Spleen (tissue), 11 donors: ENCODE measurements at regions not wholly inside any gene's neighbourhood (a gene's known extent, or its start where the extent isn't known, plus 50 kb on each side); places are given as distances from the start of the nearest gene placed in this dataset.

Source experiments
- DNase-seq: peaks from one replicate; pipeline ENCODE4 v3.0.0-alpha.2; 2020
- H3K27ac ChIP-seq, 8 donors: fragments of 200-600 bp; sonication (generic) in 7 of 8; 1 replicate in 4 of 8; 2 replicates in 4 of 8; pipeline versions ENCODE4 v1.5.0 to v1.8.0; 2016 to 2021; ENCODE audit warnings: inconsistent platforms in 4 of 8, mild to moderate bottlenecking in 4 of 8, moderate library complexity in 1 of 8
- H3K27me3 ChIP-seq, 7 donors: fragments of 200-600 bp; sonication (generic) in 6 of 7; replicated peaks in 1 of 7; 1 replicate in 4 of 7; 2 replicates in 3 of 7; pipeline versions ENCODE4 v1.5.0 to v1.8.0; 2016 to 2021; ENCODE audit warnings: inconsistent platforms in 3 of 7, mild to moderate bottlenecking in 1 of 7
- H3K36me3 ChIP-seq, 6 donors: fragments of 200-600 bp; sonication (generic) in 5 of 6; 1 replicate in 4 of 6; 2 replicates in 2 of 6; pipeline versions ENCODE4 v1.5.0 to v1.8.0; 2016 to 2021; ENCODE audit warnings: inconsistent platforms in 2 of 6
- H3K4me1 ChIP-seq, 6 donors: fragments of 200-600 bp; sonication (generic) in 5 of 6; 1 replicate in 3 of 6; 2 replicates in 3 of 6; pipeline versions ENCODE4 v1.5.0 to v1.8.0; 2016 to 2021; ENCODE audit warnings: inconsistent platforms in 3 of 6
- H3K4me3 ChIP-seq, 8 donors: fragments of 200-600 bp; sonication (generic) in 7 of 8; 1 replicate in 4 of 8; 2 replicates in 4 of 8; pipeline versions ENCODE4 v1.5.0 to v1.8.0; 2016 to 2021; ENCODE audit warnings: inconsistent platforms in 4 of 8, mild to moderate bottlenecking in 4 of 8, moderate library complexity in 2 of 8
- H3K9me3 ChIP-seq, 8 donors: fragments of 200-600 bp; sonication (generic) in 7 of 8; 1 replicate in 4 of 8; 2 replicates in 4 of 8; pipeline versions ENCODE4 v1.5.0 to v1.8.0; 2016 to 2021; ENCODE audit warnings: inconsistent platforms in 4 of 8
- CTCF ChIP-seq, 11 experiments: fragments of 200-600 bp in 7 of 11; fragments of 450-650 bp in 4 of 11; sonication (generic) in 4 of 11; IDR thresholded peaks in 8 of 11; conservative IDR thresholded peaks in 3 of 11; 1 replicate in 7 of 11; 2 replicates in 4 of 11; pipeline versions ENCODE4 v1.4.0 to v1.8.0; 2016 to 2021; ENCODE audit warnings: antibody characterized with exemption in 11 of 11, inconsistent platforms in 4 of 11, mild to moderate bottlenecking in 1 of 11
- POLR2A ChIP-seq, 3 donors: fragments of 450-650 bp; IDR thresholded peaks; one replicate each; pipeline ENCODE4 v1.5.1; 2017; ENCODE audit warnings: antibody characterized with exemption in 3 of 3, mild to moderate bottlenecking in 1 of 3
- POLR2AphosphoS5 ChIP-seq, 3 donors: sonication (generic); formaldehyde crosslinking; IDR thresholded peaks; one replicate each; pipeline ENCODE4 v1.5.1; 2017; ENCODE audit warnings: antibody characterized with exemption in 3 of 3
- WGBS, 5 donors: extraction: QIAGEN DNeasy Blood & Tissue Kit in 3 of 5; methylation state at CpG; one replicate each; pipeline versions ENCODE4 v1.1.5 to v1.1.7; 2013 to 2018; 5-methylcytosine and 5-hydroxymethylcytosine counted together
- intact Hi-C: fragments of 100-400 bp; cut with DNase I; formaldehyde crosslinking; loops from one replicate; pipeline ENCODE4 v1.15.0; 2023; ENCODE audit warnings: low total_unique reads
- donor health status: healthy with polysubstance abuse.
- donor health status: DM: no; HTN: no; CAD: no; lungs with moderate emphysema.
- donor health status: DM: no; HTN: no; CAD: no.
- donor health status: Bipolar disorder and iron deficiency.
- donor health status: healthy.
- donor health status: DM: no; HTN: no; CAD: no.
- donor health status: DM: yes; HTN: yes; CAD: no.

GRCh38 chr1:67630438-67631045, 54.5 kb upstream of the GADD45A start:
- intact Hi-C loops: no loop called here
- 87 to 98% (median 88%) methylated on average over 2 of the region's 2 CpGs for WGBS, 5 donors
- H3K36me3 ChIP-seq: no peaks in the 10 kb centered on the region
- H3K4me1 ChIP-seq: peaks cover 0 to 10% (median 2%) of the 10 kb centered on the region in 6 donors
- no peaks in the 10 kb centered on the region for H3K9me3 ChIP-seq
- TF ChIP-seq CTCF (IDR thresholded peaks at IDR 0.05 in 8 of 11, conservative IDR thresholded peaks at IDR 0.05 in 3 of 11): no peak
- TF ChIP-seq POLR2AphosphoS5 (IDR thresholded peaks at IDR 0.05): no peak
- no peak for TF ChIP-seq POLR2A (IDR thresholded peaks at IDR 0.05)
- H3K4me3 ChIP-seq: no peak overlapping the region
- H3K27ac ChIP-seq: no peak overlapping the region
- DNase-seq: no peak
- H3K27me3 ChIP-seq: no peaks in the 10 kb centered on the region

GRCh38 chr1:67632356-67632755, 52.6 kb upstream of the GADD45A start:
- H3K9me3 ChIP-seq: no peaks in the 10 kb centered on the region
- TF ChIP-seq CTCF (IDR thresholded peaks at IDR 0.05 in 8 of 11, conservative IDR thresholded peaks at IDR 0.05 in 3 of 11): no peak
- no peak for TF ChIP-seq POLR2A (IDR thresholded peaks at IDR 0.05)
- TF ChIP-seq POLR2AphosphoS5 (IDR thresholded peaks at IDR 0.05): no peak
- no peak overlapping the region for H3K27ac ChIP-seq
- 81 to 88% (median 86%) methylated on average over 6 of the region's 6 CpGs for WGBS, 5 donors
- H3K4me1 ChIP-seq: peaks cover 0 to 19% (median 3%) of the 10 kb centered on the region in 6 donors
- H3K27me3 ChIP-seq: no peaks in the 10 kb centered on the region
- no peak for DNase-seq
- H3K4me3 ChIP-seq: no peak overlapping the region
- H3K36me3 ChIP-seq: no peaks in the 10 kb centered on the region
- intact Hi-C loops: no loop called here

DNA sequence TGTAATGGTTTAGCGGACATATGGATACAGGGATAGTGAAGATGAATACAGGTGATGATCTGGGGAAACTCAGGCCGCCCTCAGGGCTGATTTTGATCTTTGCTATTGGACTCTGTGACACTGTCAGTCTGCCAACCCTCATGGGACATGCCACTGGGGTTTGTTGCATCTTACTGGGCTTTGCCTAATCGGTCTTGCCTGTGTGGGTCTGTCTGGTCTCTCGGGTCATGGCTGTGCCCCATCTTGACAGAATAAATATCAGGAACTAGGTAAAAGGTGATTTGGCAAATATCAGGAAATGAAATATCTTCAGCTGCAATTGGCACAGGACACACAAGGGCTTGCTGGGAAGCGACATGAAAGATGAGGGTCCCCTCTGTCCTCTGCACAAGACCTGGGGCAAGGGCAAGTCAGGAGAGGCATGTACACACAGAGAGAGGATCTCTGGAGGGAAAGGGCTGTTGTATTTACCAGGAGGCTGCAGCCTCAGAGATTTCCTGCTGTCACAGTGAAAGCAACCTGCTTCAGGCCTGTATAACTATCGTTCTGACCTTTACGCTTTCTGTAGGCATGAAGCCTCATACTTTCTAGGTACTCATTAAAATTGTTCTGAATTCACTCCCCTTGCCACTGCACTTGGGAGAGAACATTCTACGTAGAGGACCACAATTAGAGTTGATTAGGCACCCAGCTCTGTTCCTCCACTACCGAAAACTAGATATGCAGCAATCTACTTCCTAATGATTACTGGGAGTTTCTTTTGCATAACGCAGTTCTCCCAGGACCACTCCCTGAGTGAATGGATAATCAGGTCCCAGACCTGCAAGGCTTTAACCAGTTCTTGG, 52.0 kb upstream of the GADD45A start:
- DNase-seq: no peak
- H3K27me3 ChIP-seq: no peaks in the 10 kb centered on the region
- TF ChIP-seq POLR2A (IDR thresholded peaks at IDR 0.05): no peak
- TF ChIP-seq CTCF (IDR thresholded peaks at IDR 0.05 in 8 of 11, conservative IDR thresholded peaks at IDR 0.05 in 3 of 11): no peak
- no peak for TF ChIP-seq POLR2AphosphoS5 (IDR thresholded peaks at IDR 0.05)
- no peak overlapping the region for H3K4me3 ChIP-seq
- intact Hi-C loops: no loop called here
- H3K27ac ChIP-seq: no peak overlapping the region
- H3K36me3 ChIP-seq: no peaks in the 10 kb centered on the region
- 76 to 86% (median 79%) methylated on average over 10 of the region's 10 CpGs for WGBS, 5 donors
- peaks cover 0 to 19% (median 3%) of the 10 kb centered on the region in 6 donors for H3K4me1 ChIP-seq
- no peaks in the 10 kb centered on the region for H3K9me3 ChIP-seq

- Histone ChIP-seq H3K27me3 (no peaks in the 10 kb centered on the region), H3K9me3 (no peaks in the 10 kb centered on the region), H3K36me3 (no peaks in the 10 kb centered on the region), H3K27ac (no peak overlapping the region), H3K4me1 (peaks cover 0 to 19% (median 3%) of the 10 kb centered on the region in 6 donors), H3K4me3 (no peak overlapping the region)
- TF ChIP-seq POLR2AphosphoS5 (IDR thresholded peaks at IDR 0.05) (no peak), CTCF (IDR thresholded peaks at IDR 0.05 in 8 of 11, conservative IDR thresholded peaks at IDR 0.05 in 3 of 11) (no peak), POLR2A (IDR thresholded peaks at IDR 0.05) (no peak)
- DNase-seq: no peak
- intact Hi-C loops: no loop called here
- 87 to 90% (median 88%) methylated on average over 6 of the region's 6 CpGs for WGBS, 5 donors
These were observed 50.5 kb upstream of the GADD45A start for GRCh38 chr1:67634396-67634935.
